Mesothelial cell of epicardium (in vitro differentiated cells): ENCODE measurements at regions not wholly inside any gene's neighbourhood (a gene's known extent, or its start where the extent isn't known, plus 50 kb on each side); places are given as distances from the start of the nearest gene placed in this dataset.

Source experiments
- DNase-seq, 2 experiments: peaks; one replicate each; pipeline ENCODE4 v3.0.0; 2021; ENCODE audit warnings: low spot score in 2 of 2; ENCODE audit not compliant: unreplicated experiment in 2 of 2
- H3K27ac Mint-ChIP-seq: 2 replicates; pipeline ENCODE4 v1.8.0; 2021; ENCODE audit warnings: mixed read lengths
- H3K27me3 Mint-ChIP-seq: 2 replicates; pipeline ENCODE4 v1.8.0; 2021; ENCODE audit warnings: low read depth, mixed read lengths
- H3K36me3 Mint-ChIP-seq: 2 replicates; pipeline ENCODE4 v1.8.0; 2021; ENCODE audit warnings: mixed read lengths
- H3K4me1 Mint-ChIP-seq: 2 replicates; pipeline ENCODE4 v1.8.0; 2021; ENCODE audit warnings: mixed read lengths
- H3K4me3 Mint-ChIP-seq: 2 replicates; pipeline ENCODE4 v1.8.0; 2021; ENCODE audit warnings: mild to moderate bottlenecking, moderate library complexity, mixed read lengths
- H3K9me3 Mint-ChIP-seq: 2 replicates; pipeline ENCODE4 v1.8.0; 2021; ENCODE audit warnings: mixed read lengths
- CTCF ChIP-seq: fragments of 200-600 bp; sonication (generic); IDR thresholded peaks from one replicate; pipeline ENCODE4 v1.5.0; 2021; ENCODE audit warnings: antibody characterized with exemption; ENCODE audit not compliant: unreplicated experiment

- TF ChIP-seq CTCF: no peak
- no peaks in the 10 kb centered on the region for H3K27me3 Mint-ChIP-seq
These were observed 236.4 kb downstream of the KLF13 start for GRCh38 chr15:31563001-31563400.

GRCh38 chr15:31563421-31563820 is 236.8 kb downstream of the KLF13 start:
- H3K27ac Mint-ChIP-seq: no peak overlapping the region
- no peaks in the 10 kb centered on the region for H3K27me3 Mint-ChIP-seq
- no peak overlapping the region for H3K4me3 Mint-ChIP-seq
- DNase-seq: no peak
- H3K36me3 Mint-ChIP-seq: no peaks in the 10 kb centered on the region
- no peaks in the 10 kb centered on the region for H3K4me1 Mint-ChIP-seq
- peaks cover 16% of the 10 kb centered on the region for H3K9me3 Mint-ChIP-seq
- TF ChIP-seq CTCF: no peak

More at GRCh38 chr15:31563001-31563400, 236.4 kb downstream of the KLF13 start:
- Mint-ChIP-seq H3K27ac (no peak overlapping the region), H3K36me3 (no peaks in the 10 kb centered on the region), H3K4me1 (no peaks in the 10 kb centered on the region), H3K4me3 (no peak overlapping the region), H3K9me3 (peaks cover 13% of the 10 kb centered on the region)
- no peak for DNase-seq

DNA sequence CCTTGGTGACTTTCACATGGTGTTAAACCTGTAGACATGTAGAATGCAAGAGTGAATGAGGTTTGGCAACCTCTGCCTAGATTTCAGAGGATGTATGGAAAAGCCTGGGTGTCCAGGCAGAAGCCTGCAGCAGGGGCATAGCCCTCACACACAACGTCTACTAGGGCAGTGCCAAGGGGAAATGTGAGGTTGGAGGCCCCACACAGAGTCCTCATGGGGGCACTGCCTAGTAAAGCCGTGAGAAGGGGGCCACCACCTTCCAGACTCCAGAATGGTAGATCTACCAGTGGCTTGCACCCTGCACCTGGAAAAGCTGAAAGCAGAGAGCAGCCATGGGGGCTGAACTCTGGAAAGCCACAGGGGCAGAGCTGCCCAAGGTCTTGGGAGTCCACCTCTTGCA is 241.2 kb downstream of the KLF13 start:
- no peak overlapping the region for H3K4me3 Mint-ChIP-seq

DNA sequence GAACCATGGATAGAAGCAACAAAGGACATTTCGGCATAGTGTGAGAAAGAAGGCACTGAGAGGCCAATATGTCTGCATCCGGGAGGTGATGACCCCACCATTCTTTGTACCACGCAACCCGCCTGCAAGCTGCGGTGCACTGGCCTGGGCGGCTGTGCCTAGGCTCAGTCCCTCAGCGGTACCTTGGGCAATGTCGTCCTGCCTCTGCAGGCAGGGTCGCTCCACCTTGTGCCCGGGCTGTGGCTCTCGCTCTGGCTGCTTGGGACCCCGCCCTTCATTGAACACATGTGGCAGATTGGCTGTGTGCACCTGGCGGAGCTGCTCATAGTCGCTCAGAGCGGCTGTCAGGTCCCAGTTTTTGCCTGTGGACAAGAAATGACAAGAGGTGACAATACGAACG is 243.2 kb downstream of the KLF13 start:
- H3K27ac Mint-ChIP-seq: no peak overlapping the region
- no peak overlapping the region for H3K4me3 Mint-ChIP-seq
- TF ChIP-seq CTCF: no peak
- H3K36me3 Mint-ChIP-seq: no peaks in the 10 kb centered on the region
- H3K4me1 Mint-ChIP-seq: peaks cover 10% of the 10 kb centered on the region
- H3K27me3 Mint-ChIP-seq: no peaks in the 10 kb centered on the region
- DNase-seq: no peak
- peaks cover 23% of the 10 kb centered on the region for H3K9me3 Mint-ChIP-seq

More for the DNA sequence above, 241.2 kb downstream of the KLF13 start:
- no peak overlapping the region for H3K27ac Mint-ChIP-seq
- H3K4me1 Mint-ChIP-seq: peaks cover 4% of the 10 kb centered on the region
- peaks cover 20% of the 10 kb centered on the region for H3K9me3 Mint-ChIP-seq
- no peak for DNase-seq
- no peaks in the 10 kb centered on the region for H3K36me3 Mint-ChIP-seq
- no peak for TF ChIP-seq CTCF
- H3K27me3 Mint-ChIP-seq: no peaks in the 10 kb centered on the region

DNA sequence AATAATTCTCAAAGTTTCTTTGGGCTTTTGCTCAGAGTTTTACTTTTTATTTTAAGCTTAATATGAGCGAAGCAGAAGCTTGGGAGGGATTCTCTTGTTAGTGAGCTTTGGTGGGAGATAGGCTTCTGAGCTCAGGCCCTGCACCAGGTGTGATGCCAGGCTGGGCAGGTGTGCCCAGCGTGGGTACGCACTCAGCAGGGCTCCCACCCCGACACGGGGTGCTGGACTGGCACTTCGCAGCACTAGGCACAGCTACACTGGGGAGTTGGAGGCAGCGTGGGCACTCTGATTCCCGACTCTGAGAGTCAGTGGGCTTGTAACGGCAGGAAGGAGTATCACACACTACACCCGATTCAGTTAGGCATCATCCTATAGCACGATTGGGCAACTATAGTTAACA is 244.0 kb downstream of the KLF13 start:
- Mint-ChIP-seq H3K4me1 (peaks cover 14% of the 10 kb centered on the region), H3K27ac (no peak overlapping the region), H3K27me3 (no peaks in the 10 kb centered on the region), H3K36me3 (no peaks in the 10 kb centered on the region), H3K4me3 (no peak overlapping the region), H3K9me3 (peaks cover 23% of the 10 kb centered on the region)
- no peak for TF ChIP-seq CTCF
- no peak for DNase-seq

DNA sequence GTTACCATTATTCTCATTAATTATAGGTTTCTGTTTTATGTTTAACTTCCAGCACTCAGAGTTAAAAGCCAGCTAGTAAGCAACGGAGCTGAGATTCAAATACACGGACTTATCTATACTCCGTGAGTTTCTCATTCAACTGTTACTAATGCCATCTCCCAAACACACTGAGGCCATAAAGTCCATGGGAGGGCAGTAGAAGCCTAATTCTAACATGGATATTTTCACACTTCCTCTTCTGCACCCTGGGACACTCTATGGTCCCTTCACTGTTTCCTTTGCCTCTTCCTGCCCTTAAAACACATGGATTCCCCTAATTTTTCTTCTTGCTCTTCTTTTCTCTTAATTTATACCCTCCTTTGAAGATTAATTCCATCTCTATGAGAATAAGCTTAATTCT is 245.0 kb downstream of the KLF13 start:
- Mint-ChIP-seq H3K27ac (no peak overlapping the region), H3K4me3 (no peak overlapping the region), H3K9me3 (peaks cover 17% of the 10 kb centered on the region), H3K4me1 (peaks cover 20% of the 10 kb centered on the region), H3K36me3 (no peaks in the 10 kb centered on the region), H3K27me3 (no peaks in the 10 kb centered on the region)
- no peak for TF ChIP-seq CTCF
- DNase-seq: no peak
